Breast epithelium (tissue), 4 donors: ENCODE measurements at regions not wholly inside any gene's neighbourhood (a gene's known extent, or its start where the extent isn't known, plus 50 kb on each side); places are given as distances from the start of the nearest gene placed in this dataset.

Source experiments
- DNase-seq, 2 donors: peaks; one replicate each; pipeline ENCODE4 v3.0.0-alpha.2; 2019; ENCODE audit warnings: low spot score in 2 of 2
- H3K27ac ChIP-seq, 2 donors: fragments of 200-600 bp; sonication (generic) in 1 of 2; one replicate each; pipeline ENCODE4 v1.5.1; 2016 to 2019; ENCODE audit warnings: mild to moderate bottlenecking in 1 of 2
- H3K27me3 ChIP-seq, 2 donors: fragments of 200-600 bp; sonication (generic) in 1 of 2; one replicate each; pipeline versions ENCODE4 v1.5.1 to v1.6.0; 2017 to 2019; ENCODE audit warnings: control low read depth in 1 of 2, mild to moderate bottlenecking in 1 of 2
- H3K36me3 ChIP-seq: fragments of 200-600 bp; one replicate; pipeline ENCODE4 v1.5.1; 2019
- H3K4me1 ChIP-seq, 2 donors: fragments of 200-600 bp; sonication (generic); one replicate each; pipeline ENCODE4 v1.5.1; 2016 to 2019; ENCODE audit warnings: control low read depth in 1 of 2
- H3K4me3 ChIP-seq, 3 donors: fragments of 200-600 bp; sonication (generic); 1 replicate in 2 of 3; 2 replicates in 1 of 3; pipeline ENCODE4 v1.5.1; 2016 to 2019; ENCODE audit warnings: mild to moderate bottlenecking in 3 of 3, moderate library complexity in 2 of 3
- H3K9me3 ChIP-seq, 2 donors: fragments of 200-600 bp; sonication (generic) in 1 of 2; one replicate each; pipeline ENCODE4 v1.5.1; 2016 to 2019; ENCODE audit warnings: control low read depth in 1 of 2
- POLR2A ChIP-seq: fragments of 450-650 bp; IDR thresholded peaks from one replicate; pipeline ENCODE4 v1.6.1; 2016; ENCODE audit warnings: antibody characterized with exemption, mild to moderate bottlenecking, moderate library complexity
- POLR2AphosphoS5 ChIP-seq, 3 donors: sonication (generic); formaldehyde crosslinking; IDR thresholded peaks; one replicate each; pipeline ENCODE4 v1.6.1; 2017; ENCODE audit warnings: antibody characterized with exemption in 3 of 3
- intact Hi-C: fragments of 100-400 bp; cut with DNase I; formaldehyde crosslinking; loops from one replicate; pipeline ENCODE4 v1.15.1; 2023; ENCODE audit warnings: low total_unique reads
- TF ChIP-seq, protein P1 (sequence below), 3 donors: fragments of 450-650 bp; IDR thresholded peaks; one replicate each; pipeline ENCODE4 v1.5.1; 2016 to 2017; ENCODE audit warnings: antibody characterized with exemption in 3 of 3, mild to moderate bottlenecking in 3 of 3, moderate library complexity in 3 of 3

DNA sequence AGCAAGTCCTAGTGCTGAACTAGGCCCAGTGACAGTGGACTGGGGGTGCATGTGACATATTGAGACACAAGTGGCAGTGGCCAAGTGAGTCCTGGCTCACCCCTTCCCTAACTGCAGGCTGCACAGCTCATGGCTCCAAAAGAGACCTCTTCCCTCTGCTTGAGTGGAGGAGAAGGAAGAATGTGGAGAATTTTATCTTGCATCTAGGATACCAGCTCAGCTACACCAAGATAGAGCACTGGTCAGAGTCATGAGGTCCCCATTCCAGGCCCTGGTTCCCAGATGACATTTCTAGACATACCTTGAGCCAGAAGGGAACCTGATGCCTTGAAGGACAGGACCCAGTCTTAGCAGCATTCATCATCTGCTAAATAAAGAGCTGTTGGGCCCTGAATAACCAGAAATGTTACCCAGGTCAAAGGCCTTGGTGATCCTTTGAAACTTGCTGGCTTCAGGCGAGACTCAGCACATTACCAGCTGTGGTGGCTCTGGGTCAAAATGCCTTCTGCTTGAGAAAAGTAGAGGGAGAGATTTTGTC is 114.5 kb downstream of the CDC14C start:
- intact Hi-C loops: no loop called here
- H3K36me3 ChIP-seq: peaks cover 7% of the 10 kb centered on the region
- H3K4me3 ChIP-seq: no peak overlapping the region
- H3K27me3 ChIP-seq: no peaks in the 10 kb centered on the region
- TF ChIP-seq POLR2AphosphoS5 (IDR thresholded peaks at IDR 0.05): no peak
- TF ChIP-seq, protein P1, sequence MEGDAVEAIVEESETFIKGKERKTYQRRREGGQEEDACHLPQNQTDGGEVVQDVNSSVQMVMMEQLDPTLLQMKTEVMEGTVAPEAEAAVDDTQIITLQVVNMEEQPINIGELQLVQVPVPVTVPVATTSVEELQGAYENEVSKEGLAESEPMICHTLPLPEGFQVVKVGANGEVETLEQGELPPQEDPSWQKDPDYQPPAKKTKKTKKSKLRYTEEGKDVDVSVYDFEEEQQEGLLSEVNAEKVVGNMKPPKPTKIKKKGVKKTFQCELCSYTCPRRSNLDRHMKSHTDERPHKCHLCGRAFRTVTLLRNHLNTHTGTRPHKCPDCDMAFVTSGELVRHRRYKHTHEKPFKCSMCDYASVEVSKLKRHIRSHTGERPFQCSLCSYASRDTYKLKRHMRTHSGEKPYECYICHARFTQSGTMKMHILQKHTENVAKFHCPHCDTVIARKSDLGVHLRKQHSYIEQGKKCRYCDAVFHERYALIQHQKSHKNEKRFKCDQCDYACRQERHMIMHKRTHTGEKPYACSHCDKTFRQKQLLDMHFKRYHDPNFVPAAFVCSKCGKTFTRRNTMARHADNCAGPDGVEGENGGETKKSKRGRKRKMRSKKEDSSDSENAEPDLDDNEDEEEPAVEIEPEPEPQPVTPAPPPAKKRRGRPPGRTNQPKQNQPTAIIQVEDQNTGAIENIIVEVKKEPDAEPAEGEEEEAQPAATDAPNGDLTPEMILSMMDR (IDR thresholded peaks at IDR 0.05): no peak
- no peak for TF ChIP-seq POLR2A
- H3K4me1 ChIP-seq: no peaks in the 10 kb centered on the region
- H3K9me3 ChIP-seq: no peaks in the 10 kb centered on the region
- no peak for DNase-seq
- H3K27ac ChIP-seq: no peak overlapping the region

- DNase-seq: no peak
- intact Hi-C loops: no loop called here
- H3K27ac ChIP-seq: no peak overlapping the region
- no peak overlapping the region for H3K4me3 ChIP-seq
- TF ChIP-seq POLR2AphosphoS5 (IDR thresholded peaks at IDR 0.05) (no peak), POLR2A (no peak)
- TF ChIP-seq, protein P1 (IDR thresholded peaks at IDR 0.05): no peak
- H3K4me1 ChIP-seq: no peaks in the 10 kb centered on the region
- no peaks in the 10 kb centered on the region for H3K36me3 ChIP-seq
- no peaks in the 10 kb centered on the region for H3K27me3 ChIP-seq
- peaks cover 0 to 7% of the 10 kb centered on the region in 2 donors for H3K9me3 ChIP-seq
Measured at GRCh38 chr7:49060743-49061142, 136.4 kb downstream of the CDC14C start.

DNA sequence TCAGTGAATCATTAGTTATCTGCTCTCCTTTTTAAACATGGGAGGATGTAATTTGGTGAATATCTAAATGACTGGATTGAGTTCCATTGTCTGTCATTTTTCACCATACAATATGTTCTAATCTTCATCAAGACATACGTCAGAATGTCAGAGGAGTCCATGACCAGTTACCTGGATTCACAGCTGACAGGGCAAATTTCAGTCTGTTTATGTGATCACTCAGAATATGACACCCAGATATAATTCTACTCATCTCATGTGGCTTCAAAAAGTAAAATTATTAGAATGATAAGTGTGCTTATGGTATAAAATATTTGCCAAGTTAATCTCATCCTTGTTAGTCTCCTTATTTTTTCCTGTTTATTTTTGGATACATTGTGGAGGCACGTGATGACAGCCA is 150.2 kb downstream of the CDC14C start:
- intact Hi-C loops: no loop called here

GRCh38 chr7:49080896-49081475 is 156.6 kb downstream of the CDC14C start:
- TF ChIP-seq POLR2A (no peak), POLR2AphosphoS5 (IDR thresholded peaks at IDR 0.05) (no peak)
- TF ChIP-seq, protein P1 (IDR thresholded peaks at IDR 0.05): no peak
- no peak for DNase-seq
- H3K36me3 ChIP-seq: no peaks in the 10 kb centered on the region
- H3K27ac ChIP-seq: no peak overlapping the region
- H3K27me3 ChIP-seq: no peaks in the 10 kb centered on the region
- peaks cover 0 to 12% of the 10 kb centered on the region in 2 donors for H3K9me3 ChIP-seq
- intact Hi-C loops: no loop called here
- H3K4me3 ChIP-seq: no peak overlapping the region
- no peaks in the 10 kb centered on the region for H3K4me1 ChIP-seq

More for the DNA sequence above, 150.2 kb downstream of the CDC14C start:
- no peak for DNase-seq
- TF ChIP-seq POLR2AphosphoS5 (IDR thresholded peaks at IDR 0.05) (no peak), POLR2A (no peak)
- TF ChIP-seq, protein P1 (IDR thresholded peaks at IDR 0.05): no peak
- no peaks in the 10 kb centered on the region for H3K27me3 ChIP-seq
- no peaks in the 10 kb centered on the region for H3K4me1 ChIP-seq
- no peaks in the 10 kb centered on the region for H3K36me3 ChIP-seq
- H3K9me3 ChIP-seq: peaks cover 0 to 4% of the 10 kb centered on the region in 2 donors
- H3K27ac ChIP-seq: no peak overlapping the region
- H3K4me3 ChIP-seq: no peak overlapping the region

- Histone ChIP-seq H3K4me3 (no peak overlapping the region), H3K36me3 (no peaks in the 10 kb centered on the region), H3K27me3 (no peaks in the 10 kb centered on the region), H3K9me3 (no peaks in the 10 kb centered on the region), H3K27ac (no peak overlapping the region), H3K4me1 (no peaks in the 10 kb centered on the region)
- TF ChIP-seq POLR2A (no peak), POLR2AphosphoS5 (IDR thresholded peaks at IDR 0.05) (no peak)
- TF ChIP-seq, protein P1 (IDR thresholded peaks at IDR 0.05): no peak
- intact Hi-C loops: no loop called here
- no peak for DNase-seq
Measured at GRCh38 chr7:49088017-49088416, 163.7 kb downstream of the CDC14C start.
